Skin of body (tissue), 1 donor: ENCODE measurements at regions not wholly inside any gene's neighbourhood (a gene's known extent, or its start where the extent isn't known, plus 50 kb on each side); places are given as distances from the start of the nearest gene placed in this dataset.
"Not testable (repeated sequence)": the region's sequence is repeated elsewhere in the genome, so short reads cannot be mapped to it uniquely, and the experiment has no call there.

Experiments used
- DNase-seq: peaks from one replicate; lab custom pipeline; 2025; lab: John Stamatoyannopoulos, UW

- no peak for DNase-seq
Measured at GRCh38 chr6:140353536-140353935, 979.1 kb upstream of the CITED2 start.

DNA sequence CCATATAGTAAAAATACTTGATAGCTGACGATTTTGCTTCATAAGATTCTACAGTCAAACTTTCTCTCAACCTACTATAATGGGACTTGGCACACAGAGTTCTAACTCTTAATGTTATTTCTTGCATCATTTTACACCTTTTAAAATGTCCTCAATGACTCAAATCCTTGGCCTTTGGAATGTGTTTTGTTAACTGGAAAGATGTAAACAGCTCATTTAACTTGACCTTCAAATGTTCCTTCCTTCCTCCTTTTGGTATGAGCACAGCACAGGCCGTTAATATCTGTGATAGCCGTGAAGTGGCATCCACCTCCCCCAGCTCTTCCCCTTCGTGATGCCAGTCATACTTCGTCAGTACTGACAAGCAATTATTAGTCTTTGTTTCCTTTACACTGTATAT is 972.0 kb upstream of the CITED2 start:
- DNase-seq: no peak

DNA sequence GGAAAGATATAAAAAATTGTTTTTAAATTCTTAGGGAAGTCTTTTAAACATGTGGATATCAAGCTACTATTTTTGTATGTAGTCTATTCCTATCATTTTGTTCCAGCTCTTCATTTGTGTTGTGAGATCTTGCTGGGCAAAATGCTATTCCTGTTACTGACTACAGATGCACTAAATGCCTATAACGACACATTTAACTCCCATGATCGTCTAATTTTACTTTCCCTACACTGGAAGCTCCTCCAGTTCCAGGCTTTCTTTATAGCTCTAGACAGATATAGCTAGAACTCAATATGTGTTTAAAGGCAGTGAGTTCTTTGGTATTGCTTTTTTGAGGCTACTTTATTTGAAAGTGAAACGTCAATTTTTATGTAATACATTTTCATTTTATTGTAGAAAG is 971.5 kb upstream of the CITED2 start:
- DNase-seq: no peak

DNA sequence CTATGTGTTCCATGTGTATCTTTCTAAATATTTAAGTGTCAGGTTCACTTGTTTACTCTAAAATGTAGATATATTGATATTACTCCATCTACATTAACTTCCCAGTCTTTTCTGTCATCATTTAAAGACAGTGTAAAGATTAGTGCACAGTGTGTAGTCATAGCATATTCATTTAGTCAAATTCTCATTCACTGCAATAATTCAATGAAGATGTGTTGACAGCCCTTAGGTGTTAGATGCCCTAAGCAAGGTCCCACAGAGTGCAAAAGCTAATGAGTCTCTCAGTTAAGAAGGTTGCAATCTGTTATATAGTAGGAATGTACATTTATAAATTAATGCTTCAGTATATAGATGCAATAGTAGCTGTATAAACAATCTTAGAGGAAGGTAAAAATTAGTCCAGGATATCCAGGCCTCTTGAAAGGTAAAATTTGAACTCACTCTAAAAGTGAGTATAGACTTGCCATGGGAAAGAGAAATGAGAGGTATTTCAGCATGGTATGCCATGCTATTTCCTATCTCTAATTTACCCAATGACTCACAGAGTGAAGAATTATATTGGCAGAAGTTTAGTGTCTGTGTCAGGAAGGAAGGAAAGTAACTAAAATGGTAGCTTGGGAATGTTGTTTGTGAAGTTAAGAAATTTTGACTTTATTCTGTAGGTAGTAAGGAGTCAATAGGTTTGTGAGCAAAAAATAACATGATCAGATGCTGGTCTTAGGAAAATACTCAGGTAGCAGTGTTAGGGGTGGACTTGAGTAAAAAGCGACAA is 969.9 kb upstream of the CITED2 start:
- no peak for DNase-seq

DNA sequence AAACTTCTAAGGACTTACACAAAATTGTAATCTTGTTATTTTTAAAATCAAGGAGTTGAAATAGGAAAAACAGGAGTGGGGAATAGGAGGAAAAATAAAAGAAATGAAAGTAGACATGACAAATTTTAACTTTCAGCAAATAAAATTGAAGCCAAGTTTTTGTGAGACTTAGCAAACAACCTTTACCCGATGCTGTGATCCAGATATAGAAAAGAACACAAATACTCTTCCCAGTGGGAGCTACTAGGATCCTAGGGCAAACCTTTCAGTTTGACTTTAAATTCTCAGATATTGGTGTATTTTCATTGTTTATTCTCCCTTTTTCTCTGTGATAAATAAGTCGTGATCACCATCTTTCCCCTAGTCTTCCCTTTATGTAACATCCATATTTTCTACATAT is 968.7 kb upstream of the CITED2 start:
- DNase-seq: no peak

DNA sequence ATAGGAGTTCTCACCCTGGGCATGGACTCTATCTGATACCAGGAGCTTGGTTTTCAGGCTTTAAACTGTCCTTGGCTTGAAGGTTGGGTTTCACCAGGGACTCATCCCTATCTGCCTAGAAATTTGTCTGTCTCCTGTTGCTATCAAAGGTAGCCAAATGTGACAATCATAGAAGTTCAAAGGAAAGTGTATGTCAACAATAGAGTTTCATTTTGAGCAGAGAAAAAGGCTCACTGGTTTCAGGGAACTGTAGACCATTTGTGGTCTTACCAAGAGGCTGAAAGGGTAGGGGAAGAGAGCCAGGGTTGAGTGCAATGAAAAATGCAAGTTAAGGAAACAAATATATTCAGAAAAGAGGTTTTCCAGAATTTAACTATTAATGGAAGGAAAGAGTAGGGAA is 966.8 kb upstream of the CITED2 start:
- DNase-seq: no peak

GRCh38 chr6:140340795-140341194 is 966.3 kb upstream of the CITED2 start:
- no peak for DNase-seq

DNA sequence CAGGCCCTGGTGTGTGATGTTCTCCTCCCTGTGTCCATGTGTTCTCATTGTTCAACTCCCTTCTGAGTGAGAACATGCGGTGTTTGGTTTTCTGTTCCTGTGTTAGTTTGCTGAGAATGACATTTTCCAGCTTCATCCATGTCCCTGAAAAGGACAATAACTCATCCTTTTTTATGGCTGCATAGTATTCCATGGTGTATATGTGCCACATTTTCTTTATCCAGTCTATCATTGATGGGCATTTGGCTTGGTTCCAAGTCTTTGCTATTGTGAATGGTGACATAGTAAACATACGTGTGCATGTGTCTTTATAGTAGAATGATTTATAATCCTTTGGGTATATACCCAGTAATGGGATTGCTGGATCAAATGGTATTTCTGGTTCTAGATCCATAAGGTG is 964.6 kb upstream of the CITED2 start:
- not testable (repeated sequence) for DNase-seq

DNA sequence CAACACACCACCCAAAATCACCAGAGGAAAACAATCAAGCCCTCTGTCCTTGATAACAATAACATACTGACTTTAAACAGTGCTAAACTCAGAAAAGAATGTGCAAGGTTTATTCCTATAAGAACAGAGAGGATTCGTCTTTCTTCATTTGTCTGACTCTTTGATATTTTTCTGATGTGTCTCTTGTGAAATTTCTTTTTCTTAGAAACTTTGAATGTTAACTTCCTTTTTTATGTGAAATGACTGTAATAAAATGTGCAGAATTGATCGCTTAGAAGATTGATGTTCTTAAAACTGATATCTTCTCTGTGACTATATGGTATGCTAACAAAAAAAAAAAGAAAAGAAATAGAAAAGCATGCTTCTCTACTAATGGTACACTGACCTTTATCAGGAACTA is 947.4 kb upstream of the CITED2 start:
- no peak for DNase-seq

- DNase-seq: no peak
Measured at GRCh38 chr6:140320081-140321080, 945.9 kb upstream of the CITED2 start.

GRCh38 chr6:140319209-140319608 is 944.8 kb upstream of the CITED2 start:
- DNase-seq: no peak

DNA sequence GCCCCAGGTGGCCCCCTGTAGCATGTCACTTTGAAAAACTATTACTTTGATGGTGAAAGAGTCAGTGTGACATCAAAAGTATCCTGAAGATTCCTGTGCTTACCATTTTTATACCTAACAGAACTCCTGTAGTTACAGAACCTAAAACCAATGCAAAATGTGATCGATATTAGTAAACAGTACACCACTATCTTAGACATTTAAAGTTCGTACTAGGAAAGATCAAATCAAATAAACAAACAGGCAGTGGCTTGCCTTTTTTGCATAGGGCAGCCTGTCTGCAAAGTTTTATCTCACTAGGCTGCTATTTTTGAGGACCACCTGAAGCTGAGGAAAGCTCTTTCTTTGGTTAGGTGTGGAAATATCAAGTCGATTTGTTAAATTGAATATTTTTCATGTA is 944.0 kb upstream of the CITED2 start:
- DNase-seq: no peak

DNA sequence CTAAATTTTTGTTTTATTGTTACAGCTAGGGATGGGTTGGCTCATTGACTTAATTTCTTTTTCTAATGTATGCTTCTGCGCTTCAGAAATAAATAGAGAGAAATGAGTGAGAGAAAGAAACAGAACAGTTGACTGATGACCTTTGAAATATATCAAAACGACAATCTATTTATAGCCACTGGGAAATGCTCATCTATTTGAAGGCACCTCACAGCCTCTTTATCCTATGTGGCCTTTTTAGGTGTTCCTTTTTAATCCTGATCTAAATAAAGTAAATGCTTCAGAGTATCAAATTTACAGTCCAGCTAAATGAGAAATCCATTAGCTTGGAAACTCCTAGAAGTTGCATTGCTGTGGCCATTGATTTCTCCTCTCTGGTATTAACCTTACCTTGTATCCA is 943.5 kb upstream of the CITED2 start:
- no peak for DNase-seq

- no peak for DNase-seq
Measured at GRCh38 chr6:140316966-140317365, 942.5 kb upstream of the CITED2 start.

- DNase-seq: no peak
Measured at GRCh38 chr6:140314682-140315081, 940.2 kb upstream of the CITED2 start.

DNA sequence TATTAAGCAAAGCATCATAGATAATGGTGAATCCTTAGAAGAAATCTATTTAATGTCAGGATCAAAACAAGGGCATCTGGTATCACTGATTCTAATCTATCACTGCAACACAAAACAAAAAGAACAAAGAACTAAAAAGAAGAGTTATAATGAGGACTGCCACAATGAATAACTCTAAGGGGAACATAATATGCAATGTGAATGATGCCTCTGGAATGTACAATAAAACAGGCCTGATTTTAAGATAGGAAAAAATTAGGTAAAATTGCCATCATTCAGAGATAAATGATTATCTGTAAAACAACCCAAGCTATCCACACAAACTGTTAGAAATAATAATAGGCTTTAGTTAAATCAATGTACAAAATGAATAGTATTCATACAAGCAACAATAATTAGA is 936.7 kb upstream of the CITED2 start:
- no peak for DNase-seq

DNA sequence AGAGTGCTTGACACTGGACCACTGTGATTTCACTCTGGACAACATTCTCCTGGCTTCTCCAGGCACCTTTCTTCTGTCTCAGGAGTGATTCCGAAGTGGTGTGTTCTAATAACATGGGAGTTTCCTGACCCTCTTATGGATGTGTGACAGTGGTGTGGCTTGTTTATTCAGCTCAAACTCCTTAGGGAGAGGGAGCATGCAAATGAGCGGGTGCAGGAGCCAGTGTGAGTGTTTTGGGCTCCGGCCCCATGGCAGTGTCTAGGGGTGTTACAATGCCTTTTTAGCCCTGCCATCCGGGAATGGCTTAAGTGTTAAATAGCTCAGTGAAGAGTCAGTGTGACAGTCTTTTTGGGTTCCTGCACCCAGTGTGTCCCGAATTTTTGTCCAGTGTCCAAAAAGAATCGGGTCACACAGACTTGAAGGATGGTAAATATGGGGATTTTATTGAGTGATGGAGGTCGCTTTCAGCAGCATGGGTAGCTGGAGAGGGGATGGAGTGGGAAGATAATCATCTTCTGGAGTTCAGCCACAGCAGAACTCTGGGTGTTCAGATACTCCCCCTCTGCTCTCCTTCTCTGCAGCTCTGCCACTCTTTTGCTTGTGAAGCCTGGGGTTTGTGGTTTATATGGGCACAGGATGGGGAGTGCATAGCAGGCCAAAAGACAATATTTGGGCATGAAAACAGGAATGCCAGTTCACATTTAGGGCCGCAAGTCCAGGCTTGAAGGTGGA is 928.9 kb upstream of the CITED2 start:
- DNase-seq: no peak

DNA sequence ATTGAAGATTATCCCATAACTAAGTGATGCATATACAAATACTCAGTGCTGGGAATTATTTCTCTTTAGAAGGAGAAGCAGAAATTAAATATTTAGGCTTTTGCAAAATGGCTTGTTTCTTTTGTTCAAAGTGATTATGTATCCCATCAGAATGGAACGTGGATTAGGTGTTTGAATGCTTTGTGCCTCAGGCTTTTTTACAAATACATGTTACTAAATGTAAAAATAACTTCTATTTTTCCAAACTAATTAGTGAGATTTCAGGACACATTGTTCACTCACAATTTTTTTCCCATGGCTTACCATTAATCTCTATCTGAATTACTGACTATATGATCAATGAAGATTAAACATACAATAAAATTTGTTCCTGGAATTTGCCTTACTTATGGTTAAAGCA is 925.9 kb upstream of the CITED2 start:
- DNase-seq: no peak

DNA sequence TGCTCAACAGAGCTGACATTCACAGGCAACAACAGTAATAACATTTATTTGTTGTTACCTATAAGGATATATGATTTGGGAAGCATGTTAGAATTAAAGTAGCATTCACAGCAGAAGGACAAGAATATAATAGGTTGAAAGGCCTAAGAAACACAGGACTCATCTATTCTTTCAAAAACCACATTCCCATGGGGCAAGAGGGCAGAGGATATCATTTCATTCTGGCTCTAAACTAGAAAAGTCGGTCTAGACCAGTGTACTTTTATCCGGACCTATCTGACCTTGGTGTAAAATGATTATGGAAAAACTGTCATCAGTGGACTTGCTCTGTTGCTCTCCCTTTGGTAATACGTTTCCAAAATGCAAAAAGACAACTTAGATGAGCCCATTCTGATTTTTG is 914.7 kb upstream of the CITED2 start:
- DNase-seq: no peak

DNA sequence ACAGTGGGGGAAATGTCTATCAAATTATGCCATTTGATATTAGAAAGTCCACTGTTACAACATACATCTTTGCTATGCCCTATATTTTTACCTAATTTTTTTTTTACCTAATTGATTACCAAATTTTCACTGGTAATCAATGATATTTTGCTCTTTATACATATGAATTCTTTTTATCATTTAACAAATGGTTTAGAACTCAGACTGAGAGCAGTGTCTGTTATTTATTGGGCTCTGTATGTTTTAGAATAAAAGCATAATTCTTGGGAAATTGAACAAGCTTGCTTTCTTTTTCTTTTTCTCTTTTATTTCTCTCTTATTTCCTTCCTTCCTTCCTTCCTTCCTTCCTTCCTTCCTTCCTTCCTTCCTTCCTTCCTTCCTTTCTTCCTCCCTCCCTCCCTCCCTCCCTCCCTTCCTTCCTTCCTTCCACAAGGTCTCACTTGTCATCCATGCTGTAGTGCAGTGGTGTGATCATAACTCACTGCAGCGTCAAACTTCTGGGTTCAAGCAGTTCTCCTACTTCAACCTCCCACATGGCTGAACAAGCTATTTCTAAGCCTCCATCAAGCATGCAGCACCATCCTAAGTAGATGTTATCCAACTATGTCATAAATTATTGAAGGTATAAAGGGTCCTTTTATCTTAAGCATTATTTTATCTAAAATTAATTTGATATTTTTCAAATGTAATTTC is 911.7 kb upstream of the CITED2 start:
- DNase-seq: no peak

- no peak for DNase-seq
Measured at GRCh38 chr6:140285471-140285870, 911.0 kb upstream of the CITED2 start.
